Fibroblast of mammary gland (primary cell): ENCODE measurements at regions not wholly inside any gene's neighbourhood (a gene's known extent, or its start where the extent isn't known, plus 50 kb on each side); places are given as distances from the start of the nearest gene placed in this dataset.

Experiments used
- DNase-seq: peaks from one replicate; pipeline ENCODE4 v3.0.0-alpha.2; 2010; ENCODE audit warnings: low read depth
- H3K4me3 ChIP-seq: 2 replicates; pipeline ENCODE4 v1.5.1; 2011; ENCODE audit warnings: low read depth, mild to moderate bottlenecking, low read length, moderate library complexity; ENCODE audit not compliant: control insufficient read depth
- TF ChIP-seq, protein P1 (sequence below): conservative IDR thresholded peaks from 2 replicates; pipeline ENCODE4 v1.5.1; 2011; ENCODE audit warnings: low read depth, low read length, inconsistent platforms; ENCODE audit not compliant: control insufficient read depth, insufficient read depth

DNA sequence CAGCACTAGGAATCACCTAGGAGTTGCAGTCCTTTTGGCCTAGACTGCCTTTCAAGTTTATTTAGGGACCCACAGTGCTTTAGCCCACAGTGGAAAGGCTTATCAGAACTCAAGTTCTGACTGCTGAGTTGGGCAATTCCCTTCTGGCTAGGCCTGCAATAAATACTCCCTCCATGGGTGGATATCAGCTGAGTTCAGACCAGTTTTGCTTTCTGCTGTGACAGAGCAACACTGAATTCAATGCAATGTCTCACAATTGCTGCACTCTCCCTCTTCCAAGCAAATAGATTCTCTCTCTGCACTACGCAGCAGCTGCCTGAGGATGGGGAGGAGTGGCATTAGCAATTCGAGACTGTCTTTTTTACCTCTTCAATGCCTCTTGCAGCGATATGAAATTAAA is 1153.3 kb downstream of the SORCS1 start:
- TF ChIP-seq, protein P1, sequence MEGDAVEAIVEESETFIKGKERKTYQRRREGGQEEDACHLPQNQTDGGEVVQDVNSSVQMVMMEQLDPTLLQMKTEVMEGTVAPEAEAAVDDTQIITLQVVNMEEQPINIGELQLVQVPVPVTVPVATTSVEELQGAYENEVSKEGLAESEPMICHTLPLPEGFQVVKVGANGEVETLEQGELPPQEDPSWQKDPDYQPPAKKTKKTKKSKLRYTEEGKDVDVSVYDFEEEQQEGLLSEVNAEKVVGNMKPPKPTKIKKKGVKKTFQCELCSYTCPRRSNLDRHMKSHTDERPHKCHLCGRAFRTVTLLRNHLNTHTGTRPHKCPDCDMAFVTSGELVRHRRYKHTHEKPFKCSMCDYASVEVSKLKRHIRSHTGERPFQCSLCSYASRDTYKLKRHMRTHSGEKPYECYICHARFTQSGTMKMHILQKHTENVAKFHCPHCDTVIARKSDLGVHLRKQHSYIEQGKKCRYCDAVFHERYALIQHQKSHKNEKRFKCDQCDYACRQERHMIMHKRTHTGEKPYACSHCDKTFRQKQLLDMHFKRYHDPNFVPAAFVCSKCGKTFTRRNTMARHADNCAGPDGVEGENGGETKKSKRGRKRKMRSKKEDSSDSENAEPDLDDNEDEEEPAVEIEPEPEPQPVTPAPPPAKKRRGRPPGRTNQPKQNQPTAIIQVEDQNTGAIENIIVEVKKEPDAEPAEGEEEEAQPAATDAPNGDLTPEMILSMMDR = no peak
- DNase-seq = no peak
- H3K4me3 ChIP-seq = no peak overlapping the region

DNA sequence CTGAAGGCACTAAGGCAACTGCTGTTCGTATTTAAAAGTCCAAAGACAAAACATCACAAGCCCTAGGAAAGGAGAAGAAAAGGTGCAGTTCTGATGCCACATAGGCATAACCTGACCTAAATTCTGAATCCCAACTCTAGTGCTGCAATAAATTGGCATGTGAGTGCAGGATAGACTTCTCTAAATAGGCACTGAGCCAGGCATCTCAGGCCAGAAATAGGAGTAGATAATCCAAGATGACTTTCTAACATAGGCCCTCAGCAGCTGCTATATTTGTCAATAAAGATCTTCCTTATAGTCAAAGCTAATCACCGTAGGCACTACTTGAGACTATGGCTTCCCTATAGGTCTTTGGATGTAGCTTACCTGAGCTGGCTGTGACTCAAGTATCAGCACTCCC is 1163.8 kb downstream of the SORCS1 start:
- no peak for DNase-seq
- H3K4me3 ChIP-seq = no peak overlapping the region
- TF ChIP-seq, protein P1 = no peak

DNA sequence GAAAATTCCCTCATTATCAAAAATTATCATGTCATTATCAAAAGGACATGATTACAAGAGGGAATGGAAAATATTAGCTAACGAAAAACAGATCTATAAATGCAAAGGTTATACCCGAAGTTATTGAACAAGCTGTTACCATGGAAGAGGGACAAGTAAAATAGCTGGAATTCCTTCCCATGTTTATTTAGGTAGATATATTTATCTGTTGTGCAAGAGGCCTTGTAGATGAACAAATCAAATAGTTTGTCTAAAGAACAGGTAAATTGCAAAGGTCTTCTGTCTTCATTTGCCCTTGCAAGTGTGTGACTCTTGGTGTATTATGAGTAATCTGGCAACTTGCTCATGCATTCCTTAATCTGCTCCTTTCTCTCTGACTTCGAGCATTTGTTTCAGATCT is 1170.9 kb downstream of the SORCS1 start:
- H3K4me3 ChIP-seq = no peak overlapping the region
- no peak for DNase-seq
- TF ChIP-seq, protein P1 = no peak

- DNase-seq = no peak
- no peak overlapping the region for H3K4me3 ChIP-seq
- TF ChIP-seq, protein P1 = no peak
These were observed 1171.6 kb downstream of the SORCS1 start for GRCh38 chr10:105992928-105993327.

GRCh38 chr10:105990529-105990928 is 1174.0 kb downstream of the SORCS1 start:
- no peak for DNase-seq
- TF ChIP-seq, protein P1 = no peak
- H3K4me3 ChIP-seq = no peak overlapping the region

DNA sequence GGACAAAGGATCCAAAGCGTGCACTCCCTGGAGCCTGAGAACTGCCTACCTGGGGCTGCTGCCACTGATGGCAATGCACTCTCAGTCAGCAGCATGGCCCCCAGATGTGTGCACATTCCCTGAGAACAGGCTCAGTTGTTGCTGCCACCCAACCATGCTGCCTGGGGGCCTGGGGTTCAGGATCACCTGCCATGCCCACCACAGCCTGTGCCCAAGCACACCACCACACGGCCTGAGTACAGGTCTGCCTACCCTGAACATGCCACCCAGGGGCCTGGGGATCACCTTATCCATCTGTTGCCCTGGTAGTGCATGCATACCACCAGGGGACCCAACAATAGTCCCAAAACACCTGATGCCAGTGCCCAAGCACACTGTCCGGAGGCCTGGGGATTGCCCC is 1174.5 kb downstream of the SORCS1 start:
- H3K4me3 ChIP-seq = no peak overlapping the region
- DNase-seq = no peak
- TF ChIP-seq, protein P1 = no peak

DNA sequence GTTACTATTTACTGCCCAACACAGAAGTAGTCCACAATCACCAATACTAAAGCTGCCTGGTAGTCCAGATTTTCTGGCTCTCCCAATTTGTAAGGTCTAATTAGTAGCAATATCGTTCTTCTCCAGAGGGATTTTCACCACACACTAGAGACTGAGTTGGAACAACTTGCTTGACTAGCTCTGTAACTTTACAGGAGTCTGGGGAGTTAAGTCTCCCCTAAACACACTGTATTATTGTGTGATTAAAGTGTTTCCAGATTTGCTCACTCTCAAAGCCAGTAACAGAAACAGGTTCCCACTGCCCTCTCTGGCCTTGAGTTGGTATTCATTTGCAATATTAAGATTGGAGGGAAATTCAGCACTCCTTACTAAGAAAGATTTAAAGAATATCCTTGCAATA is 1175.7 kb downstream of the SORCS1 start:
- H3K4me3 ChIP-seq = no peak overlapping the region
- TF ChIP-seq, protein P1 = no peak
- no peak for DNase-seq
